Right cardiac atrium (tissue), 5 donors: ENCODE measurements at regions not wholly inside any gene's neighbourhood (a gene's known extent, or its start where the extent isn't known, plus 50 kb on each side); places are given as distances from the start of the nearest gene placed in this dataset.

Experiments used
- ATAC-seq, 2 donors: fragments of 200-7000 bp; cut with Tn5 transposase; one replicate each; pipeline versions ENCODE4 v1.8.0 to v1.9.1; 2020; ENCODE audit warnings: moderate library complexity in 2 of 2, mild to moderate bottlenecking in 1 of 2
- DNase-seq, 3 donors: peaks; one replicate each; pipeline ENCODE4 v3.0.0-alpha.2; 2020
- H3K27ac ChIP-seq: one replicate; pipeline ENCODE4 v1.5.1; 2013; ENCODE audit warnings: mild to moderate bottlenecking, low read length, control low read depth, moderate library complexity
- H3K27me3 ChIP-seq: one replicate; pipeline ENCODE4 v1.6.1; 2013; ENCODE audit not compliant: control insufficient read depth, insufficient read depth
- H3K4me1 ChIP-seq: one replicate; pipeline ENCODE4 v1.6.1; 2013; ENCODE audit warnings: low read length; ENCODE audit not compliant: control insufficient read depth, insufficient read depth
- H3K4me3 ChIP-seq: one replicate; pipeline ENCODE4 v1.5.1; 2013; ENCODE audit warnings: low read length, control low read depth
- H3K9me3 ChIP-seq: one replicate; pipeline ENCODE4 v1.6.1; 2013; ENCODE audit warnings: low read length; ENCODE audit not compliant: control insufficient read depth
- WGBS: extraction: QIAGEN DNeasy Blood & Tissue Kit; methylation state at CpG from one replicate; pipeline ENCODE4 v1.1.7; 2013; 5-methylcytosine and 5-hydroxymethylcytosine counted together
- intact Hi-C, 4 donors: fragments of 100-400 bp; cut with DNase I; formaldehyde crosslinking; loops; one replicate each; pipeline versions ENCODE4 v1.11.0 to v1.14.0; 2022 to 2023
- donor health status: healthy with polysubstance abuse.
- donor health status: DM: no; HTN: yes; CAD: no.
- donor health status: DM: no; HTN: no; CAD: no.
- donor health status: DM: no; HTN: yes; CAD: no; lungs with severe emphysema.
- donor health status: DM: yes; HTN: yes; CAD: no.

DNA sequence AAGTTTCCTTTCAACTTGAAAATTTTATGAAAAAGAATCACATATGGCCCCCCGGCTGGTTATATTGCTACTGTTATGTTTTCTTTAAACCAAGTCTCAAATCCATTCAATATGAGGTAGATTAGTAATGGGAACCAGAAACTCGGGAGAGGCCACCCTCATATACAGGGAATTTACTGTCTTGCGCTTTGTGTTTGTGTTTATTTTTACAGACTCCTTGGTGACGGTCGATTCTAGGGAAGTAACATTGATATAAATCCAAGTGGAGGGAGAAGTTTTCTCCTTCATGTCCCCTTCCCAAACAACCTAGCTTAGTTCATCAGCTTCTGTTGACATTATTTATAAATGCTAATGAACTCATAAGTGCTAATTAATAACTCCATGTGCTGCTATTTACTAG is 163.5 kb upstream of the LMO4 start:
- Histone ChIP-seq H3K9me3 (no peaks in the 10 kb centered on the region), H3K4me1 (no peaks in the 10 kb centered on the region), H3K4me3 (no peak overlapping the region), H3K27ac (no peak overlapping the region), H3K27me3 (no peaks in the 10 kb centered on the region)
- intact Hi-C loops = no loop called here
- 53% methylated on average over 5 of the region's 5 CpGs for WGBS
- DNase-seq (no peak), ATAC-seq (no peak)

DNA sequence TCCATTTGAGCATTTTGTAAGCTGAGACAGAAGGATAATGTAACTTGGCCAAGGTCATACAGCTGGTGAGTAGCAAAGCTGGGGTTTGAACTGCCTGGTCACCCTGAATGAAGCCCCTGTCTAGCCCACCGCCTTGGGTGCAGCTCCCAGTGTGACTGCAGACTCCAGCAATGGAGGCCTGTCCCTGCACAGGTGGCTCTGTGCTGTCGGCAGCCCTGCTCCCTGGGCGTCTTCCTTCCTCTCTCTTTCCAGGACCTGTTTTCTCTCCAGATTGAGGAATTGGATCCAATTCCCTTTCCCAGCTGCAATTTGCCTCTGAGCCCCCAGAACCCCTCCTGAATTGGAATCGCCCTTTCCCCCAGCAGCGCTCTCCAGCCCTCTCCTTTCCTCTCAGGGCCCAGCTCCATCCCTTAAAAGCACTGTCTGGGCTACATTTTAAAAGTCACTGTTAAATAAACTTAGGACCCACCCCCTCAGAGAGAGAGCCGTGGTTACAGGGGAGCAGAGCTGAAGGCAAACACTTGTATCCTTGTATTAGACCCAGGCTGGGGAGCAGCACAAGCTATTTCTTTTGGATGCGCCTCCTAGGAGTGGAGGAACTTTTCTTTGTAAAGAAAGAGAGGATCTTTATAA is 161.4 kb upstream of the LMO4 start:
- H3K27ac ChIP-seq = no peak overlapping the region
- peak in 1 of 3 donors; percentile 45 for DNase-seq

GRCh38 chr1:87167848-87168525 is 160.7 kb upstream of the LMO4 start:
- ATAC-seq (peak in 1 of 2 donors; percentile 42), DNase-seq (no peak)
- Histone ChIP-seq H3K4me3 (no peak overlapping the region), H3K9me3 (no peaks in the 10 kb centered on the region), H3K27ac (no peak overlapping the region), H3K27me3 (no peaks in the 10 kb centered on the region), H3K4me1 (no peaks in the 10 kb centered on the region)
- 54% methylated on average over 7 of the region's 7 CpGs for WGBS
- intact Hi-C loops = no loop called here

More for the DNA sequence above, 161.4 kb upstream of the LMO4 start:
- Histone ChIP-seq H3K4me1 (no peaks in the 10 kb centered on the region), H3K4me3 (no peak overlapping the region), H3K27me3 (no peaks in the 10 kb centered on the region), H3K9me3 (no peaks in the 10 kb centered on the region)
- 63% methylated on average over 7 of the region's 7 CpGs for WGBS
- ATAC-seq = no peak
- intact Hi-C loops = no loop called here

DNA sequence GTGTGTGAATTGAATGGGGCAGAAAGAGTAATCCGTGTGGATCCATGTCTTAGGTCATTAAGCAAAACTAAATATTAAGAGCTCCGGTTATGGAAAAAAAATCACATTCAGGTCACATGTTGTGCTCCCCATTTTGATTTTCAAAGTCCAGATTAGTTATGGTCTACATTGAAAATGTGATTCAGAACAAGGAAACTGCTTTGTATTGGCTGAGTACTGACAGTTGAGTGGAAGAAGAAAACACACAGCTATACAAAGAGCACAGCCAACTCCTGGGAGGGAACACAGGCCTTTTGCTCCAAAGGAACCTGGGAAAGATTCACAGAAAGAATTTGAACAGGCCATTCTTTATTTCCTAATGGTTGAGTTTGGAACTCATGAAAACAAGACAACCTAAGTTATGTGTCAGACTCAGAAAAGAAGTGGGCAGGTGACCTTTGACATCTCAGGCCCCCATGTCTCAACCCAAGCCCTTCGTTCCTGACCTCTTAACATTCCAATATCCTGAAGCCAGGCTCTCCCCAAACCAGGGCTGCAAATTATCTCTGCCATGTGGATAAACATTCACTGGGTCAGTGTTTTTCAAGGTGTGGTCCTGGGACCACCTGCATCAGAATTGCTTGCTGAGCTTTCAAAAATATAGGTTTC is 159.3 kb upstream of the LMO4 start:
- H3K9me3 ChIP-seq = no peaks in the 10 kb centered on the region
- no peaks in the 10 kb centered on the region for H3K27me3 ChIP-seq
- 68% methylated on average over 3 of the region's 3 CpGs for WGBS
- H3K27ac ChIP-seq = no peak overlapping the region
- intact Hi-C loops = no loop called here
- H3K4me1 ChIP-seq = no peaks in the 10 kb centered on the region
- no peak overlapping the region for H3K4me3 ChIP-seq
- ATAC-seq (no peak), DNase-seq (no peak)

DNA sequence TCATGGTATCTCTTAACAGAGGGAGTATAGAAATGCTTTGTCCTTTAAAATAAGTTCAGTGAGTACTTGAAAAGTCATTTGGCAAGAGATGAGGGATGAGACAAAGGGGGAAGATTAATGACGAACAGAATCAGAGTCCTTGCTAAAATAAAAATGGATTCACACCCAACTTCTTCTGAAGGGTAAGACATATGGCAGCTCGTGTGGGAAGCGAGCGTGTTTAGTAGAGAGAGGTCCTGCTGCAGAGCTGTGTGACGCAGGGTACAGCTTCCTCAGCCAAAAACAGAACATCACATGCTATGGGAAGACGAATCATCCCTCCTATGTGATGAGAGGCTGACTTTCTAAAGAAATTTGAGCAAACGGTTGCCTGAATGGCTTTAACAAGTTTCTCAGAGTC is 158.5 kb upstream of the LMO4 start:
- no peaks in the 10 kb centered on the region for H3K27me3 ChIP-seq
- intact Hi-C loops = no loop called here
- DNase-seq (no peak), ATAC-seq (no peak)
- H3K4me1 ChIP-seq = no peaks in the 10 kb centered on the region
- H3K9me3 ChIP-seq = no peaks in the 10 kb centered on the region
- no peak overlapping the region for H3K4me3 ChIP-seq
- H3K27ac ChIP-seq = no peak overlapping the region
- 73% methylated on average over 7 of the region's 7 CpGs for WGBS

DNA sequence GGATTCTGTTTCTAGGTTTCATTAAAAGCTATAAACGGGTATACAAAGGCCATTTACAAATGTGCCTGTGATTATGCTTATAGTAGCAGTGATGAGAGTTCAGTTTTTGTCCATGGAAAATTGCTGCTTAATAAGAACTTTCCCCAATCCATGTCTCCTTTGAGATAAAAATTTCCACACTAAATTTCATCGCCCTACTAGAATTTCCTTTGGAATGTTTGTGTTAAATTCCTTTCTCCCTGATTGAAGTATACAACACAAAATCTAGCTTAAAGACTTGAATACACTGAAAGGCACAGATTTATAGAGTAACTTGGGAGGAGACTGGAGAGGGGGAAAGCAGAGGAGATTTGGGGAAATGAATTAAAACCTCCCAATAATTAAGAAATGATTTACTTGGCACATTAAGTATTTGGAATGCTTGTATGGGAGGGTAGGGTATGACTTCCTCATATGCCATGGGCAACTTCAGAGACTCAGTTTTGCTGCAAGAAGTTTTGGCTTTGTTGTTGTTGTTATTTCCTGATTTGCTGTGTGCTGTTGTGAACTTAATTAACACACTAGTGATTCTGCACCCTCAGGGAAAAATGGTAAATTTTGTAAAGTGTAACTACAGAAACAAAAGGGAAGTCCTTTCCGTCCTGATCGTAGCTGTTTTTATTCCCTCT is 157.6 kb upstream of the LMO4 start:
- Histone ChIP-seq H3K4me1 (no peaks in the 10 kb centered on the region), H3K27ac (no peak overlapping the region), H3K27me3 (no peaks in the 10 kb centered on the region), H3K9me3 (no peaks in the 10 kb centered on the region), H3K4me3 (no peak overlapping the region)
- DNase-seq = no peak
- intact Hi-C loops = no loop called here
- 51% methylated on average over 4 of the region's 4 CpGs for WGBS
- ATAC-seq = no peak

- no peak for ATAC-seq
- Histone ChIP-seq H3K27me3 (no peaks in the 10 kb centered on the region), H3K27ac (no peak overlapping the region), H3K4me1 (no peaks in the 10 kb centered on the region), H3K4me3 (no peak overlapping the region), H3K9me3 (no peaks in the 10 kb centered on the region)
- intact Hi-C loops = no loop called here
- DNase-seq = no peak
- 81% methylated on average over 3 of the region's 3 CpGs for WGBS
These were observed 155.4 kb upstream of the LMO4 start for GRCh38 chr1:87173231-87173630.

- ATAC-seq (no peak), DNase-seq (no peak)
- intact Hi-C loops = no loop called here
- WGBS = 73% methylated on average over 2 of the region's 2 CpGs
- Histone ChIP-seq H3K27me3 (no peaks in the 10 kb centered on the region), H3K27ac (no peak overlapping the region), H3K4me3 (no peak overlapping the region), H3K9me3 (no peaks in the 10 kb centered on the region), H3K4me1 (no peaks in the 10 kb centered on the region)
These were observed 153.9 kb upstream of the LMO4 start for GRCh38 chr1:87174724-87175245.

- 77% methylated on average over 5 of the region's 5 CpGs for WGBS
- H3K27ac ChIP-seq = no peak overlapping the region
These were observed 152.6 kb upstream of the LMO4 start for GRCh38 chr1:87176087-87176486.

DNA sequence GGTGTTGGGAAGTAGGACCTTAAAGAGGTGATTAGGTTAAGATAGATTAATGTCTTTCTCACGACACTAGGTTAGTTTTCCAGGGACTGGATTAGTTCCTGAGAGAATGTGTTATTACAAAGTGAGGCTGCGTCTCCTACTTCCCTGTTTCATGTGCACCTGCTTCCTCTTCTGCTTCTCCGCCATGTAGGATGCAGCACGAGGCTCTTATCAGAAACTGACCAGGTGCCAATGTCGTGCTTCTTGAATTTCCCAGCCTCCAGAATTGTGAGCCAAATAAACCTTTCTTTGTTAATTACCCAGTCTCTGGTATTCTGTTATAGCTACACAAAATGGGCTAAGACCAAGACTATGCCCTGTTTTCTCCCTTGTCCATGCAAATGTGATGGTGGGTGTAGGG is 152.2 kb upstream of the LMO4 start:
- H3K27ac ChIP-seq = no peak overlapping the region
- H3K4me3 ChIP-seq = no peak overlapping the region
- WGBS = 61% methylated on average over 5 of the region's 5 CpGs
- DNase-seq (no peak), ATAC-seq (no peak)
- H3K9me3 ChIP-seq = no peaks in the 10 kb centered on the region
- H3K27me3 ChIP-seq = no peaks in the 10 kb centered on the region
- H3K4me1 ChIP-seq = peaks cover 5% of the 10 kb centered on the region
- intact Hi-C loops = no loop called here

More at GRCh38 chr1:87176087-87176486, 152.6 kb upstream of the LMO4 start:
- H3K27me3 ChIP-seq = no peaks in the 10 kb centered on the region
- no peaks in the 10 kb centered on the region for H3K9me3 ChIP-seq
- no peak overlapping the region for H3K4me3 ChIP-seq
- peaks cover 5% of the 10 kb centered on the region for H3K4me1 ChIP-seq
- no peak for DNase-seq
- no peak for ATAC-seq
- intact Hi-C loops = no loop called here

DNA sequence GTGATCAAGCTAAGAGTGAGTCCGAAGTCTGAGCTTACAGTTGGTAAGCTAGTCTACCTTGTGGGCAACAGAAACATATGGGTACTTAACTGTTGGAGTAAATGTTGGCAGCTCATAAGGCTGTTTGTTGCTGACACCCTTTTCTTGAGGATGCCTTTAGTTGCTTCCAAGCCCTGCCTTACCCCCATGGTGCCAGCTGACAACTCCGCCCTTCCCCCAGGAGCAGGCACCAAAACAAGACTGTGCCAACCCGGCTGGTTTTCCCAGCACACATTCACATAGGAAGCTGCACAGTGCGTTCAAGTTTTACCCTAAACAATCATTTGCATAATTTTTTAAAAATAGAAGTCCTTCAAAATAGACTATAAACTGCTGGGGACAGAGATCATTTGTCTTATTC is 150.2 kb upstream of the LMO4 start:
- WGBS = 83% methylated on average over 4 of the region's 4 CpGs
- Histone ChIP-seq H3K27me3 (no peaks in the 10 kb centered on the region), H3K9me3 (no peaks in the 10 kb centered on the region), H3K4me3 (no peak overlapping the region), H3K4me1 (peaks cover 5% of the 10 kb centered on the region), H3K27ac (no peak overlapping the region)
- intact Hi-C loops = no loop called here
- ATAC-seq = no peak
- no peak for DNase-seq
